ENCODE measurements at regions not wholly inside any gene's neighbourhood (a gene's known extent, or its start where the extent isn't known, plus 50 kb on each side); places are given as distances from the start of the nearest gene placed in this dataset.

DNA sequence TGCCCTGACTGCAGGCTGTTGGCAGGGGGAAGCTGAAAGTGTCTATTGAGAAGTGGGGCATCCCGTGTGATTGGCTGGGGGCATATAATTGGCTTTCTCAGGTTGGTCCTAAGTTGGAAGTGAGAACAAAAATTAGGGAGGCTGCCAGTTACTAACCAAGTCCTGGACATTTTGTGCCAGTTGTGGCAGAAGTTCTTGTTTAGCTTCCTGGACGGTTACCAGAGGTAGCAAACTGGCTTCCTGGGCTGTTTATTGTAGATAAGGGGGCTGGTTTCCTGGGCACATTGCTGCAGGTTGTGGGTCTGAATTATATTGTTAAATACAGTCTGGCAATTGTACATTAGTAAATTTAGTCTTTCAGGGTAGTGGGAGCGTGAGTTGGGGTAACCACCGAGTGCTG, 50.6 kb upstream of the SLC2A12 start:
- H3K27me3 ChIP-seq (replicated peaks in 1 of 7) = peaks cover 0 to 12% (median 0%) of the 10 kb centered on the region in 7 donors
- intact Hi-C loops (cut with DNase I; ENCODE audit: low total_unique reads) = no loop called here
- DNase-seq = no peak

More for the DNA sequence above, 50.6 kb upstream of the SLC2A12 start:
- H3K4me1 ChIP-seq = no peaks in the 10 kb centered on the region
- H3K36me3 ChIP-seq = no peaks in the 10 kb centered on the region
- TF ChIP-seq, protein P1, sequence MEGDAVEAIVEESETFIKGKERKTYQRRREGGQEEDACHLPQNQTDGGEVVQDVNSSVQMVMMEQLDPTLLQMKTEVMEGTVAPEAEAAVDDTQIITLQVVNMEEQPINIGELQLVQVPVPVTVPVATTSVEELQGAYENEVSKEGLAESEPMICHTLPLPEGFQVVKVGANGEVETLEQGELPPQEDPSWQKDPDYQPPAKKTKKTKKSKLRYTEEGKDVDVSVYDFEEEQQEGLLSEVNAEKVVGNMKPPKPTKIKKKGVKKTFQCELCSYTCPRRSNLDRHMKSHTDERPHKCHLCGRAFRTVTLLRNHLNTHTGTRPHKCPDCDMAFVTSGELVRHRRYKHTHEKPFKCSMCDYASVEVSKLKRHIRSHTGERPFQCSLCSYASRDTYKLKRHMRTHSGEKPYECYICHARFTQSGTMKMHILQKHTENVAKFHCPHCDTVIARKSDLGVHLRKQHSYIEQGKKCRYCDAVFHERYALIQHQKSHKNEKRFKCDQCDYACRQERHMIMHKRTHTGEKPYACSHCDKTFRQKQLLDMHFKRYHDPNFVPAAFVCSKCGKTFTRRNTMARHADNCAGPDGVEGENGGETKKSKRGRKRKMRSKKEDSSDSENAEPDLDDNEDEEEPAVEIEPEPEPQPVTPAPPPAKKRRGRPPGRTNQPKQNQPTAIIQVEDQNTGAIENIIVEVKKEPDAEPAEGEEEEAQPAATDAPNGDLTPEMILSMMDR (IDR thresholded peaks at IDR 0.05 in 8 of 11, conservative IDR thresholded peaks at IDR 0.05 in 3 of 11) = no peak
- TF ChIP-seq POLR2AphosphoS5 (IDR thresholded peaks at IDR 0.05) = no peak
- no peak for TF ChIP-seq POLR2A (IDR thresholded peaks at IDR 0.05)
- WGBS, 5 donors = 55 to 83% (median 68%) methylated on average over 4 of the region's 4 CpGs
- no peaks in the 10 kb centered on the region for H3K9me3 ChIP-seq
- H3K4me3 ChIP-seq = no peak overlapping the region
- no peak overlapping the region for H3K27ac ChIP-seq

All from spleen (tissue), 11 donors.